ENCODE measurements at regions not wholly inside any gene's neighbourhood (a gene's known extent, or its start where the extent isn't known, plus 50 kb on each side); places are given as distances from the start of the nearest gene placed in this dataset.

GRCh38 chr9:87085073-87085472, 137.8 kb upstream of the GAS1 start:
- no peak for DNase-seq (ENCODE audit: low spot score)

GRCh38 chr9:87085521-87085920, 138.2 kb upstream of the GAS1 start:
- DNase-seq (ENCODE audit: low spot score) = no peak

- no peak for DNase-seq (ENCODE audit: low spot score)
These were observed 139.0 kb upstream of the GAS1 start for GRCh38 chr9:87086221-87086818.

GRCh38 chr9:87087197-87087596, 139.9 kb upstream of the GAS1 start:
- no peak for DNase-seq (ENCODE audit: low spot score)

GRCh38 chr9:87088192-87088591, 140.9 kb upstream of the GAS1 start:
- DNase-seq (ENCODE audit: low spot score) = no peak

GRCh38 chr9:87088621-87089365, 141.5 kb upstream of the GAS1 start:
- DNase-seq (ENCODE audit: low spot score) = no peak

GRCh38 chr9:87089506-87089905, 142.2 kb upstream of the GAS1 start:
- DNase-seq (ENCODE audit: low spot score) = no peak

GRCh38 chr9:87089929-87090328, 142.6 kb upstream of the GAS1 start:
- no peak for DNase-seq (ENCODE audit: low spot score)

GRCh38 chr9:87093777-87094176, 146.5 kb upstream of the GAS1 start:
- no peak for DNase-seq (ENCODE audit: low spot score)

GRCh38 chr9:87095951-87096350, 148.6 kb upstream of the GAS1 start:
- no peak for DNase-seq (ENCODE audit: low spot score)

- DNase-seq (ENCODE audit: low spot score) = no peak
These were observed 149.2 kb upstream of the GAS1 start for GRCh38 chr9:87096506-87096905.

GRCh38 chr9:87097238-87097637, 149.9 kb upstream of the GAS1 start:
- DNase-seq (ENCODE audit: low spot score) = no peak

- DNase-seq (ENCODE audit: low spot score) = no peak
These were observed 152.1 kb upstream of the GAS1 start for GRCh38 chr9:87099407-87099806.

- no peak for DNase-seq (ENCODE audit: low spot score)
These were observed 152.7 kb upstream of the GAS1 start for GRCh38 chr9:87100001-87100400.

- no peak for DNase-seq (ENCODE audit: low spot score)
These were observed 154.8 kb upstream of the GAS1 start for GRCh38 chr9:87102126-87102525.

- DNase-seq (ENCODE audit: low spot score) = no peak
These were observed 159.8 kb upstream of the GAS1 start for GRCh38 chr9:87107072-87107471.

- DNase-seq (ENCODE audit: low spot score) = no peak
These were observed 161.4 kb upstream of the GAS1 start for GRCh38 chr9:87108661-87109060.

GRCh38 chr9:87109231-87109631, 161.9 kb upstream of the GAS1 start:
- DNase-seq (ENCODE audit: low spot score) = no peak

GRCh38 chr9:87109851-87110250, 162.5 kb upstream of the GAS1 start:
- DNase-seq (ENCODE audit: low spot score) = no peak

GRCh38 chr9:87111010-87111409, 163.7 kb upstream of the GAS1 start:
- DNase-seq (ENCODE audit: low spot score) = no peak

GRCh38 chr9:87112656-87113055, 165.3 kb upstream of the GAS1 start:
- DNase-seq (ENCODE audit: low spot score) = no peak

GRCh38 chr9:87113874-87114273, 166.6 kb upstream of the GAS1 start:
- no peak for DNase-seq (ENCODE audit: low spot score)

- DNase-seq (ENCODE audit: low spot score) = no peak
These were observed 168.5 kb upstream of the GAS1 start for GRCh38 chr9:87115785-87116184.

- DNase-seq (ENCODE audit: low spot score) = no peak
These were observed 169.2 kb upstream of the GAS1 start for GRCh38 chr9:87116492-87116891.
